Panc1 (cell line): ENCODE measurements at regions not wholly inside any gene's neighbourhood (a gene's known extent, or its start where the extent isn't known, plus 50 kb on each side); places are given as distances from the start of the nearest gene placed in this dataset.
A peak's percentile ranks its signal among the peaks of the same experiment; 100 is the strongest.

Experiments used
- ATAC-seq: fragments of 200-7000 bp; cut with Tn5 transposase; 2 replicates; pipeline ENCODE4 v1.9.1; 2020; ENCODE audit warnings: mild to moderate bottlenecking, moderate library complexity
- BruUV-seq: library from RNA; stranded (reverse); fragments of 400-500 nt; replicated peaks from 2 replicates; lab custom pipeline; 2021; lab: Mats Ljungman, UMichigan
- CTCF ChIA-PET: fragments of 300-600 bp; sonication (Branson Sonifier 250); formaldehyde crosslinking; loops from one replicate; lab custom pipeline; 2022; ENCODE audit warnings: antibody characterized with exemption; lab: Charles Lee
- POLR2A ChIA-PET: fragments of 300-600 bp; sonication (Branson Sonifier 250); formaldehyde crosslinking; loops from one replicate; lab custom pipeline; 2022; ENCODE audit warnings: antibody characterized with exemption; lab: Charles Lee
- DNase-seq: peaks from one replicate; pipeline ENCODE4 v3.0.0-alpha.2; 2010; ENCODE audit warnings: low read depth, low spot score
- H3K27ac ChIP-seq: 2 replicates; pipeline ENCODE4 v1.5.1; 2011; ENCODE audit warnings: mild to moderate bottlenecking, low read length, inconsistent platforms
- H3K27me3 ChIP-seq: fragments of 200-500 bp; sonication (Bioruptor generic); 2 replicates; pipeline ENCODE4 v1.6.0; 2014; ENCODE audit warnings: low read length, inconsistent platforms; ENCODE audit not compliant: control insufficient read depth, insufficient read depth
- H3K36me3 ChIP-seq: fragments of 200-500 bp; sonication (Bioruptor generic); 2 replicates; pipeline ENCODE4 v1.5.1; 2014; ENCODE audit warnings: inconsistent platforms, mild to moderate bottlenecking, low read length, moderate library complexity; ENCODE audit not compliant: control insufficient read depth, insufficient read depth
- H3K4me1 ChIP-seq: 2 replicates; pipeline ENCODE4 v1.5.1; 2011; ENCODE audit warnings: inconsistent platforms, mild to moderate bottlenecking, low read length, moderate library complexity; ENCODE audit not compliant: control insufficient read depth, insufficient read depth
- H3K4me3 ChIP-seq, 2 experiments: 2 replicates each; pipeline ENCODE4 v1.5.1; 2011 to 2012; ENCODE audit warnings: low read depth in 2 of 2, low read length in 2 of 2, mild to moderate bottlenecking in 2 of 2, inconsistent platforms in 1 of 2, moderate library complexity in 1 of 2
- H3K9me3 ChIP-seq: fragments of 200-500 bp; sonication (Bioruptor generic); 2 replicates; pipeline ENCODE4 v1.5.1; 2014; ENCODE audit warnings: low read depth, mild to moderate bottlenecking, inconsistent platforms, low read length, moderate library complexity; ENCODE audit not compliant: control insufficient read depth, insufficient read depth
- POLR2AphosphoS5 ChIP-seq: IDR thresholded peaks from 2 replicates; pipeline ENCODE4 v1.6.1; 2012; ENCODE audit warnings: mild to moderate bottlenecking, low read depth, low read length, moderate library complexity
- SIN3A ChIP-seq: IDR thresholded peaks from 2 replicates; pipeline ENCODE4 v1.6.1; 2012; ENCODE audit warnings: low read depth, mild to moderate bottlenecking, low read length, moderate library complexity, borderline replicate concordance; ENCODE audit not compliant: insufficient read depth
- TCF7L2 ChIP-seq: IDR thresholded peaks from 2 replicates; pipeline ENCODE4 v1.6.1; 2011; ENCODE audit warnings: mild to moderate bottlenecking, low read depth, low read length, inconsistent platforms
- in situ Hi-C: cut with HindIII; loops from 2 replicates; pipeline ENCODE4 v1.10.0; 2016; ENCODE audit warnings: low sequenced_read_pairs, low pct_unique_long_range_greater_than_20kb
- intact Hi-C: fragments of 100-400 bp; cut with micrococcal nuclease; formaldehyde crosslinking; loops from one replicate; pipeline ENCODE4 v1.10.0; 2022; ENCODE audit not compliant: unreplicated experiment
- TF ChIP-seq, protein P1 (sequence below): fragments of 450-650 bp; IDR thresholded peaks from 2 replicates; pipeline ENCODE4 v1.5.1; 2017; ENCODE audit warnings: mild to moderate bottlenecking
- TF ChIP-seq, protein P2 (sequence below), 2 experiments: IDR thresholded peaks; 2 replicates each; pipeline ENCODE4 v1.6.1; 2011 to 2012; ENCODE audit warnings: low read depth in 2 of 2, control low read depth in 1 of 2, low read length in 1 of 2, mild to moderate bottlenecking in 1 of 2, moderate library complexity in 1 of 2; ENCODE audit not compliant: insufficient read depth in 1 of 2

DNA sequence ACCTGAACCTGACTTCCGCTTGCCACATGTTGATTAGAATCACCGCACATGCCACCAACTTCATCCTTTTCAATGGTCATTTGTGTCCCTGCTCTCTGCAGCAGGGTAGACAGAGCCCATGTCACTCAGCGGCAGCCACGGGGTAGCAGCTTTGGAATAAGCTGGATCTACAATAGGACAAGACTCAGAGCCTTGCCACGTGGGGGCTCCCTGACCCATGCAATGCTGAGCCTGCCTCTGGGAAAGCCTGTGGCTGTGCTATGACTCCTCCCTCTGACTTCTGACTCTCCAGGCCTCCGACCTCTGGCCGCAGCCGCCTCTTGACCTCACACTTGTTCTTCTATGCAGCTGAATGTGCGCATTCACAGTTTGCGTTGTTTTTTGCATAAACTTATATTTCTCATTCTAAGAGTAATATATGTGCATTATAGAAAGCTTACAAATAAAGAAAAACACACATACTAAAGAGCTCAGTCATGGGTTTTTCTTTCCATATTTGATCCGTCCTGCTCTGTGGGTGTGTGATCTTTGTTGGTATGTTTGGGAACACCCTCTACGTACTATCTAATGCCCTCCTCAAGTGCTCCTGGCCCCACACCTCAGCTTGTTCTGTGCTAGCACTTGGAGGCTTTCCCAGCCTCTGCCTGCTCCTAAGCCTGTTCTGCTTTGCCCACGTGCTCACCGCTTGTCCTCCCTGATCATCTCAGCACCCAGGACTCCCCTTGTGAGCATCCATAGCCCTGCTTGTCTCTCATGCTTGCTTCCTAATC is 198.0 kb upstream of the MKI67 start:
- H3K4me1 ChIP-seq, result no peaks in the 10 kb centered on the region
- peaks cover 3% of the 10 kb centered on the region; the same call in 1 of the 2 replicates for H3K9me3 ChIP-seq
- TF ChIP-seq TCF7L2, result no peak
- TF ChIP-seq, protein P1, sequence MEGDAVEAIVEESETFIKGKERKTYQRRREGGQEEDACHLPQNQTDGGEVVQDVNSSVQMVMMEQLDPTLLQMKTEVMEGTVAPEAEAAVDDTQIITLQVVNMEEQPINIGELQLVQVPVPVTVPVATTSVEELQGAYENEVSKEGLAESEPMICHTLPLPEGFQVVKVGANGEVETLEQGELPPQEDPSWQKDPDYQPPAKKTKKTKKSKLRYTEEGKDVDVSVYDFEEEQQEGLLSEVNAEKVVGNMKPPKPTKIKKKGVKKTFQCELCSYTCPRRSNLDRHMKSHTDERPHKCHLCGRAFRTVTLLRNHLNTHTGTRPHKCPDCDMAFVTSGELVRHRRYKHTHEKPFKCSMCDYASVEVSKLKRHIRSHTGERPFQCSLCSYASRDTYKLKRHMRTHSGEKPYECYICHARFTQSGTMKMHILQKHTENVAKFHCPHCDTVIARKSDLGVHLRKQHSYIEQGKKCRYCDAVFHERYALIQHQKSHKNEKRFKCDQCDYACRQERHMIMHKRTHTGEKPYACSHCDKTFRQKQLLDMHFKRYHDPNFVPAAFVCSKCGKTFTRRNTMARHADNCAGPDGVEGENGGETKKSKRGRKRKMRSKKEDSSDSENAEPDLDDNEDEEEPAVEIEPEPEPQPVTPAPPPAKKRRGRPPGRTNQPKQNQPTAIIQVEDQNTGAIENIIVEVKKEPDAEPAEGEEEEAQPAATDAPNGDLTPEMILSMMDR, result peak; percentile 63
- no peak for TF ChIP-seq SIN3A
- H3K36me3 ChIP-seq, result no peaks in the 10 kb centered on the region
- H3K27ac ChIP-seq, result no peak overlapping the region
- intact Hi-C loops, result no loop called here
- DNase-seq (no peak), ATAC-seq (peak; percentile 92)
- ChIA-PET POLR2A (no interaction called here), CTCF (interaction anchor here (0.5 to 1.3 kb wide), 3 partner anchors 12 to 161 kb away, joined by 3 read pairs; no protein-coding TSS in a partner anchor)
- peaks cover 3% of the 10 kb centered on the region; the same call in 1 of the 2 replicates for H3K27me3 ChIP-seq
- H3K4me3 ChIP-seq, result no peak overlapping the region
- in situ Hi-C loops, result no loop called here
- no TSS peak for BruUV-seq

DNA sequence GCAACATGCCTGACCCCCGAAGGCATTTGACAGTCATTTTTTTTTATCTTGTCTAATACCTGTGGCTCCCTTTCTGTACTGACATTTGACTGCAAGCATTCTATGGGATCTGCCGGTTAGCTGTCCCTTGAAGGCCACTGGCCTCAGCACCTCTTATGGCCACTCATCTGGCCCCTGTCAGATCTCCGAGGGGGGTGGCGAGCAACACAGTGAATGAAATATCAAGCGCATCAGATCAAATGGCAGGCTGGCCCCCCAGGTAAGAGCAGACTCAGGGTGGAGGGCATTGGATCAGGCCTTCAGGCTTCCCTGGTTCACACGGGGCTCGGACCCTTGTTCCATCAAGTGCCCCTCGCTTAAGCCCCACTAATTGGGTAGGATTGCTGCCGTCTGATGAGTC is 199.6 kb upstream of the MKI67 start:
- DNase-seq, result no peak

DNA sequence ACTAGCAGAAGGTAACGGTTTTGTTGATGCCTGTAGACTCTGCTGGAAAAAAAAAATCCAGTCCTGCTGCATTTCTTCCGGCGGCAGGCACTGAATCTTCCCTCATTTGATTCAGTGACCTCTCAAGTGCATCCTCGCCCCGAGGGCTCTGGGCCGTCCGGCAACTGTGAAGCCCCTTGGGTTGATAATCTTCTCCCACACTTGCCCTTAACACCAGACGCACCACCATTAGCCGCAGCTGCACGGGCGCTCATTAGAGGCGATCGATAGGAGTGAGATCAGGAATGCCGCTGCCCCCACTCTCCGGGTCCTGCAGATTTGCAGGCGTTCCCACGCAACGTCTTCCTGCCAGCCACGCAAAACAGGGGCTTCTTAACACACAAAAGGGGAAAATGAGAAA is 200.0 kb upstream of the MKI67 start:
- Histone ChIP-seq H3K4me1 (no peaks in the 10 kb centered on the region), H3K27ac (no peak overlapping the region), H3K4me3 (no peak overlapping the region), H3K36me3 (no peaks in the 10 kb centered on the region), H3K9me3 (peaks cover 3% of the 10 kb centered on the region; the same call in 1 of the 2 replicates), H3K27me3 (peaks cover 5% of the 10 kb centered on the region; the same call in 1 of the 2 replicates)
- intact Hi-C loops (no loop called here), in situ Hi-C loops (no loop called here)
- ATAC-seq (no peak), DNase-seq (no peak)
- ChIA-PET POLR2A (no interaction called here), CTCF (no interaction called here)
- TF ChIP-seq, protein P1, result no peak
- TF ChIP-seq, protein P2, sequence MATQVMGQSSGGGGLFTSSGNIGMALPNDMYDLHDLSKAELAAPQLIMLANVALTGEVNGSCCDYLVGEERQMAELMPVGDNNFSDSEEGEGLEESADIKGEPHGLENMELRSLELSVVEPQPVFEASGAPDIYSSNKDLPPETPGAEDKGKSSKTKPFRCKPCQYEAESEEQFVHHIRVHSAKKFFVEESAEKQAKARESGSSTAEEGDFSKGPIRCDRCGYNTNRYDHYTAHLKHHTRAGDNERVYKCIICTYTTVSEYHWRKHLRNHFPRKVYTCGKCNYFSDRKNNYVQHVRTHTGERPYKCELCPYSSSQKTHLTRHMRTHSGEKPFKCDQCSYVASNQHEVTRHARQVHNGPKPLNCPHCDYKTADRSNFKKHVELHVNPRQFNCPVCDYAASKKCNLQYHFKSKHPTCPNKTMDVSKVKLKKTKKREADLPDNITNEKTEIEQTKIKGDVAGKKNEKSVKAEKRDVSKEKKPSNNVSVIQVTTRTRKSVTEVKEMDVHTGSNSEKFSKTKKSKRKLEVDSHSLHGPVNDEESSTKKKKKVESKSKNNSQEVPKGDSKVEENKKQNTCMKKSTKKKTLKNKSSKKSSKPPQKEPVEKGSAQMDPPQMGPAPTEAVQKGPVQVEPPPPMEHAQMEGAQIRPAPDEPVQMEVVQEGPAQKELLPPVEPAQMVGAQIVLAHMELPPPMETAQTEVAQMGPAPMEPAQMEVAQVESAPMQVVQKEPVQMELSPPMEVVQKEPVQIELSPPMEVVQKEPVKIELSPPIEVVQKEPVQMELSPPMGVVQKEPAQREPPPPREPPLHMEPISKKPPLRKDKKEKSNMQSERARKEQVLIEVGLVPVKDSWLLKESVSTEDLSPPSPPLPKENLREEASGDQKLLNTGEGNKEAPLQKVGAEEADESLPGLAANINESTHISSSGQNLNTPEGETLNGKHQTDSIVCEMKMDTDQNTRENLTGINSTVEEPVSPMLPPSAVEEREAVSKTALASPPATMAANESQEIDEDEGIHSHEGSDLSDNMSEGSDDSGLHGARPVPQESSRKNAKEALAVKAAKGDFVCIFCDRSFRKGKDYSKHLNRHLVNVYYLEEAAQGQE (IDR thresholded peaks at IDR 0.05; ENCODE audit: insufficient read depth in 1 of 2, low read depth in 2 of 2, low read length in 1 of 2), result no peak
- TF ChIP-seq SIN3A (no peak), TCF7L2 (no peak), POLR2AphosphoS5 (no peak)
- no TSS peak for BruUV-seq

More for the DNA sequence above, 199.6 kb upstream of the MKI67 start:
- peaks cover 5% of the 10 kb centered on the region; the same call in 1 of the 2 replicates for H3K27me3 ChIP-seq
- no peak overlapping the region for H3K4me3 ChIP-seq
- CTCF ChIA-PET, result no interaction called here
- BruUV-seq, result no TSS peak
- intact Hi-C loops, result no loop called here
- no peaks in the 10 kb centered on the region for H3K4me1 ChIP-seq
- no peak for ATAC-seq
- TF ChIP-seq TCF7L2, result no peak
- in situ Hi-C loops, result no loop called here
- no peak overlapping the region for H3K27ac ChIP-seq
- H3K9me3 ChIP-seq, result peaks cover 3% of the 10 kb centered on the region; the same call in 1 of the 2 replicates
- no peaks in the 10 kb centered on the region for H3K36me3 ChIP-seq
- POLR2A ChIA-PET, result no interaction called here
